IMR-90 (cell line): ENCODE measurements at regions not wholly inside any gene's neighbourhood (a gene's known extent, or its start where the extent isn't known, plus 50 kb on each side); places are given as distances from the start of the nearest gene placed in this dataset.

ENCODE experiments used
- ATAC-seq: fragments of 200-7000 bp; cut with Tn5 transposase; 2 replicates; pipeline ENCODE4 v1.9.1; 2020; ENCODE audit warnings: low read depth, mild to moderate bottlenecking, moderate library complexity
- BruUV-seq: library from RNA; stranded (reverse); fragments of 400-500 nt; replicated peaks from 2 replicates; lab custom pipeline; 2021; lab: Mats Ljungman, UMichigan
- CTCF ChIA-PET: fragments of 300-600 bp; formaldehyde crosslinking; extraction: SDS; loops from one replicate; lab custom pipeline; 2021; ENCODE audit warnings: antibody characterized with exemption; lab: Yijun Ruan, JAX
- POLR2A ChIA-PET: fragments of 300-600 bp; sonication (Branson Sonifier 250); formaldehyde crosslinking; loops from one replicate; lab custom pipeline; 2022; ENCODE audit warnings: antibody characterized with exemption; ENCODE audit not compliant: unreplicated experiment; lab: Charles Lee
- DNase-seq: peaks from one replicate; pipeline ENCODE4 v3.0.0; 2013
- H2AFZ ChIP-seq: replicated peaks from 2 replicates; pipeline ENCODE3; 2013; ENCODE audit warnings: low read length, mild to moderate bottlenecking; ENCODE audit not compliant: poor library complexity
- H2AK5ac ChIP-seq: 2 replicates; pipeline ENCODE4 v1.6.1; 2013; ENCODE audit warnings: low read depth, low read length, inconsistent platforms
- H2AK9ac ChIP-seq: replicated peaks from 2 replicates; pipeline ENCODE3; 2013; ENCODE audit warnings: mild to moderate bottlenecking, low read depth, low read length, moderate library complexity; ENCODE audit not compliant: poor library complexity
- H2BK120ac ChIP-seq: 2 replicates; pipeline ENCODE4 v1.6.1; 2013; ENCODE audit warnings: low read depth, low read length, inconsistent platforms
- H2BK15ac ChIP-seq: 3 replicates; pipeline ENCODE4 v1.6.1; 2013; ENCODE audit warnings: low read depth, low read length, inconsistent platforms
- H2BK20ac ChIP-seq: 2 replicates; pipeline ENCODE4 v1.6.1; 2013; ENCODE audit warnings: low read depth, mild to moderate bottlenecking, inconsistent platforms, low read length, moderate library complexity
- H2BK5ac ChIP-seq: 2 replicates; pipeline ENCODE4 v1.6.1; 2013; ENCODE audit warnings: mild to moderate bottlenecking, low read depth, low read length, inconsistent platforms; ENCODE audit not compliant: poor library complexity, severe bottlenecking
- H3K14ac ChIP-seq: replicated peaks from 2 replicates; pipeline ENCODE4 v1.6.1; 2013; ENCODE audit warnings: low read depth, low read length, inconsistent platforms
- H3K18ac ChIP-seq: 2 replicates; pipeline ENCODE4 v1.6.1; 2013; ENCODE audit warnings: low read depth, low read length, control low read depth
- H3K23ac ChIP-seq: 2 replicates; pipeline ENCODE4 v1.6.1; 2013; ENCODE audit warnings: low read depth, low read length, inconsistent platforms
- H3K27ac ChIP-seq: 2 replicates; pipeline ENCODE4 v1.5.1; 2013; ENCODE audit warnings: mild to moderate bottlenecking, control low read depth, low read length; ENCODE audit not compliant: insufficient read depth
- H3K27me3 ChIP-seq: 2 replicates; pipeline ENCODE4 v1.6.1; 2013; ENCODE audit warnings: low read length; ENCODE audit not compliant: control insufficient read depth, insufficient read depth
- H3K36me3 ChIP-seq: 2 replicates; pipeline ENCODE4 v1.6.1; 2013; ENCODE audit warnings: low read length, mixed read lengths; ENCODE audit not compliant: control insufficient read depth, insufficient read depth
- H3K4ac ChIP-seq: 2 replicates; pipeline ENCODE4 v1.6.1; 2013; ENCODE audit warnings: low read depth, low read length, inconsistent platforms
- H3K4me1 ChIP-seq: 2 replicates; pipeline ENCODE4 v1.6.1; 2013; ENCODE audit warnings: low read length, mixed read lengths; ENCODE audit not compliant: control insufficient read depth, insufficient read depth
- H3K4me2 ChIP-seq: 2 replicates; pipeline ENCODE4 v1.6.1; 2013; ENCODE audit warnings: low read depth, mild to moderate bottlenecking, control low read depth, low read length, moderate library complexity
- H3K4me3 ChIP-seq: 2 replicates; pipeline ENCODE4 v1.5.1; 2013; ENCODE audit warnings: low read depth, mild to moderate bottlenecking, control low read depth, low read length, moderate library complexity; ENCODE audit not compliant: insufficient read depth
- H3K56ac ChIP-seq: 2 replicates; pipeline ENCODE4 v1.6.1; 2013; ENCODE audit warnings: low read length, inconsistent platforms; ENCODE audit not compliant: insufficient read depth; ENCODE audit errors: extremely low read depth
- H3K79me1 ChIP-seq, 2 experiments: 2 replicates each; pipeline ENCODE4 v1.6.1; 2013; ENCODE audit warnings: low read length in 2 of 2, inconsistent platforms in 1 of 2, low read depth in 1 of 2
- H3K9ac ChIP-seq: 2 replicates; pipeline ENCODE4 v1.6.1; 2013; ENCODE audit warnings: low read depth, low read length, control low read depth
- H3K9me1 ChIP-seq: 2 replicates; pipeline ENCODE4 v1.6.1; 2013; ENCODE audit warnings: low read length, inconsistent platforms; ENCODE audit not compliant: insufficient read depth
- H3K9me3 ChIP-seq: 2 replicates; pipeline ENCODE4 v1.6.1; 2013; ENCODE audit warnings: low read length; ENCODE audit not compliant: control insufficient read depth, insufficient read depth
- H4K20me1 ChIP-seq: 2 replicates; pipeline ENCODE4 v1.6.1; 2013; ENCODE audit warnings: low read length, inconsistent platforms; ENCODE audit not compliant: insufficient read depth
- H4K5ac ChIP-seq: 2 replicates; pipeline ENCODE4 v1.6.1; 2013; ENCODE audit warnings: mild to moderate bottlenecking, low read depth, low read length, control low read depth
- H4K8ac ChIP-seq, 2 experiments: 2 replicates each; pipeline ENCODE4 v1.6.1; 2013; ENCODE audit warnings: low read depth in 2 of 2, low read length in 2 of 2, control low read depth in 1 of 2, inconsistent platforms in 1 of 2
- H4K91ac ChIP-seq: 2 replicates; pipeline ENCODE4 v1.6.1; 2013; ENCODE audit warnings: low read depth, low read length, inconsistent platforms; ENCODE audit not compliant: insufficient read depth
- MAZ ChIP-seq: IDR thresholded peaks from 2 replicates; pipeline ENCODE4 v1.6.1; 2012; ENCODE audit warnings: low read depth, mild to moderate bottlenecking, low read length, improper control_type of control experiment, moderate library complexity, borderline replicate concordance
- POLR2A ChIP-seq: IDR thresholded peaks from 2 replicates; pipeline ENCODE4 v1.6.1; 2012; ENCODE audit warnings: mild to moderate bottlenecking, low read depth, low read length
- RCOR1 ChIP-seq: IDR thresholded peaks from 2 replicates; pipeline ENCODE4 v1.6.1; 2012; ENCODE audit warnings: mild to moderate bottlenecking, low read length, improper control_type of control experiment; ENCODE audit not compliant: insufficient replicate concordance
- WGBS, 2 experiments: methylation state at CpG; one replicate each; pipeline versions ENCODE4 v1.1.5 to v1.1.7; 2013; ENCODE audit warnings: missing lambda C conversion rate in 2 of 2; ENCODE audit not compliant: insufficient read length in 1 of 2; ENCODE audit errors: extremely low coverage in 2 of 2; 5-methylcytosine and 5-hydroxymethylcytosine counted together
- dilution Hi-C: fragments of 300-500 bp; cut with HindIII; formaldehyde crosslinking; loops from one replicate; pipeline ENCODE4 v1.14.3; 2018; ENCODE audit warnings: low sequenced_read_pairs; ENCODE audit not compliant: unreplicated experiment
- in situ Hi-C: fragments of 300-500 bp; cut with MboI; formaldehyde crosslinking; loops from 3 replicates; pipeline ENCODE4 v1.14.3; 2019; ENCODE audit warnings: low sequenced_read_pairs, inconsistent platforms, mixed read lengths
- intact Hi-C: fragments of 100-400 bp; cut with micrococcal nuclease; formaldehyde crosslinking; loops from 2 replicates; pipeline ENCODE4 v1.10.0; 2022

DNA sequence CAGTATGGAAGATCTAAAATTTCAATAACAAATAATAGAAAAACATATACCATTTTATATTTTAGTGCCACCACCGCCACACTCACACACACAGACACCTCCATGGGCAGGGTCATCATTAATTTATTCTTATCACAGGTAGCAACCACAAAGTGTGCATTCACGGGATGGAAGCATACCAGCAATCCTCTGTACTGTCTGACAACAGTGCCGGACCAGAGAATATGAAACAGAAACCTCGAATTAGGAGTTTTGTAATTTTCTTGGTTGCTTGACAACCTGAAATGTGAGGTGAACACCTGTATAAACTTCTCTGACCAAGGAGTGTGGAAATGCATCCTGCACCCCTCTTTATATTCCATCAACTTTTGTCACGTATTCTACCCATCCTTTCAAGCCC, 213.9 kb upstream of the KCNIP4 start:
- no peak for TF ChIP-seq MAZ
- no peak for TF ChIP-seq POLR2A
- TF ChIP-seq RCOR1 = no peak
- ATAC-seq = no peak
- Histone ChIP-seq H3K23ac (no peak overlapping the region), H3K79me1 (no peaks in the 10 kb centered on the region), H3K36me3 (no peaks in the 10 kb centered on the region), H3K4me3 (no peak overlapping the region), H2BK15ac (no peak overlapping the region), H2BK20ac (no peak overlapping the region), H3K56ac (no peak overlapping the region), H3K18ac (no peak overlapping the region), H4K8ac (no peak overlapping the region), H4K20me1 (no peaks in the 10 kb centered on the region), H2BK5ac (no peak overlapping the region), H3K9me3 (no peaks in the 10 kb centered on the region), H3K9me1 (no peaks in the 10 kb centered on the region), H2AK9ac (no peak overlapping the region), H2AK5ac (no peak overlapping the region), H3K4ac (no peak overlapping the region), H3K27ac (no peak overlapping the region), H3K9ac (no peak overlapping the region), H2BK120ac (no peak overlapping the region), H4K5ac (no peak overlapping the region), H3K4me2 (no peak overlapping the region), H3K4me1 (no peaks in the 10 kb centered on the region), H3K14ac (no peak overlapping the region), H2AFZ (no peak overlapping the region), H3K27me3 (no peaks in the 10 kb centered on the region), H4K91ac (no peak overlapping the region)
- no CpG with 5 or more reads among the region's 5 CpGs for WGBS, 2 experiments
- dilution Hi-C loops (no loop called here), intact Hi-C loops (no loop called here), in situ Hi-C loops (no loop called here)
- ChIA-PET CTCF (interaction anchor here (0.7 kb wide), 1 partner anchor 198 kb away, joined by 3 read pairs; no protein-coding TSS in a partner anchor), POLR2A (no interaction called here)
- no peak for DNase-seq
- no TSS peak for BruUV-seq
